ENCODE measurements at regions not wholly inside any gene's neighbourhood (a gene's known extent, or its start where the extent isn't known, plus 50 kb on each side); places are given as distances from the start of the nearest gene placed in this dataset.
A peak's percentile ranks its signal among the peaks of the same experiment; 100 is the strongest.

DNA sequence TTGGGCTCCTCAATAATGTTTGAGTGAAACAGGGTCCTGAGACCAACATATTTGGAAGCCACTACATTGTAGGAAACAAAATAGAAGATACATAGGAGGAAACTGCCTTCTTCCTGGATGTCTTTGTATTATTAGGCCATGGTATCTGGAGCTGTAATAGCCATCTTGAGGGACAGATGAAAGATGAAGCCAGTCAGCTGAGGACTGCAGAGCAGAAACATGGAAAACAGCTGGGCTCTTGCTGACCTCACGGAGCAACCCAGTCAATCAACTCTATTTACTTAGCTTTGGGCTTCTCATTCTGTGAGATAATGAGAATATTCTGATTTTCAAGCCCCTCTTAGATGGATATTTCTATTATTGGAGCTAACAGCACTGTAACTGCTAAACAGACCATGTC is 962.4 kb downstream of the BCL11B start:
- no peak for DNase-seq (ENCODE audit: low read depth)

- no peak for DNase-seq (ENCODE audit: low read depth)
Observed at GRCh38 chr14:98312006-98312405, 960.0 kb downstream of the BCL11B start.

- DNase-seq (ENCODE audit: low read depth), result no peak
Observed at GRCh38 chr14:98321841-98322240, 950.2 kb downstream of the BCL11B start.

DNA sequence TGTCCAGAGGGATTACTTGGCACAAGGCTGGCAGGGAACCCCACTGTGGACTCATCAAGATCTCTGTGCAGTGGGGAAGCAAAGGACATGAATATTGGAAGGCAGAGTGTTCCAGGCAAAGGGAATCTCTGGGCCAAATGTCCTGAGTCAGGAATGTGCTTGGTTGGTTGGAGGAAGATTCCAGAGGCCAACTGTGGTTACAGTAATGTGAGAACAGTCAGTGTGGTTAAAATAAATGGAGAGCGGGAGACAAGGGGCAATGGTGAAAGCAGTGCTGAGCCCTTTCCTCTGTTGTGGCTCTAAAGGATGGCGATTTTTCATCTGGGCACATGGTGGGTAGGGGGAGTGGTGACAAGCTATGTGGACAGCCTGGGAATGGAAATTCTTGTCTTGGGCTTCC is 948.2 kb downstream of the BCL11B start:
- DNase-seq (ENCODE audit: low read depth), result peak; percentile 10

- DNase-seq (ENCODE audit: low read depth), result no peak
Observed at GRCh38 chr14:98325761-98326160, 946.2 kb downstream of the BCL11B start.

DNA sequence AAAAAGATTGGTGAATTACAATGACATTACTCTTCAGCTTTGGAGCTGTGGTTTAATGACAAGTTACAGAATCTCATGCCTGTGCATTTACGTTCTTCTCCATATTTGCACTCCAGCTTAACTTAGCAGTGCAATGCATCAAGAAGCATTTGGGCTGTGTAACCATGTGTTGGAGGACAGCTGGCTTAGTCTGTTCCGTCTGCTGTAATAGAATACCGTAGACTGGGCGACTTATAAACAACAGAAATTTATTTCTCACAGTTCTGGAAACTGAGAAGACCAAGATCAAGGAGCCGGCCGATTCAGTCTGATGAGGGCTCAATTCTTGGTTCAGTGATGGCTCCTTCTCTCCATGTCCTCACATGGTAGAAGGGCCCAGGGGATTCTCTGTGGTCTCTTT is 943.5 kb downstream of the BCL11B start:
- no peak for DNase-seq (ENCODE audit: low read depth)

GRCh38 chr14:98334186-98334585 is 937.8 kb downstream of the BCL11B start:
- DNase-seq (ENCODE audit: low read depth), result no peak

DNA sequence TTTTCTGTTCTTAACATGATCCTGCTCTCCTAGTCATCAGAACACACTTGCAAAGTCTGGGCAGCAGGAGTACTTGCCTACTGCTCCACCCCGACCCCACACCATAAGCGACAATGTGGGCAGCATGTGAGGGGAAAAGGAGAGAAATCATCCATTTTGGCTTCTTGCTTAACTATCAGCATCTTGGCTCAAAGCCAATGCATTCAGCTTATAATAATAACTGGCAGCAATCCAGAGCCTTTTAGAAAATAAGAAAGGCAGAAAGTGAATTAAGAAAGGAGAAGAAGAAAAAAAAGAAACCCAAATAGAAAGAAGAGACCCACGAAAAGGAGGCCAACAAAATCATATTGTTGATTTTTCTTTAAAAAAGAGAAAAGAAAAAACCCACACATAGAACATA is 930.8 kb downstream of the BCL11B start:
- DNase-seq (ENCODE audit: low read depth), result no peak

GRCh38 chr14:98345161-98345560 is 926.8 kb downstream of the BCL11B start:
- DNase-seq (ENCODE audit: low read depth), result no peak

DNA sequence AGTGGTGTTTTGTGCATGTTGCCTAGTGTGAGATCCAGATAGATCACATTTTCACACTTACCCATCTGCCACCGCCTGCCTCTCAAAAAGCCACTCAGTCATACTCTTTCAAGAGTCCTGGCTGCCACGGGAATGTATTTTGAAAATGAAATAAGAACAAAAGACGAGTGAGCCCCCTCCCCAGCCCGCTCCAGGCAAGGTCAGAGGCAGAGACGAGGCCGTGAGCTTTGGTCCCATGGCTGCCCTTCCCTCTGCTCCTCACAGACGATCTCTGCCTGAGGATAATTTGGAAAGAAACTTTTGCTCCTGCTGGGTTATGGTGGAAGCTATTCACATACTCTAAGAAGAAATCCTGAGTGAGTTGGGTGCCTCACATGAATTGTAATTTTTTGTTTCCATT is 924.3 kb downstream of the BCL11B start:
- DNase-seq (ENCODE audit: low read depth), result no peak

DNA sequence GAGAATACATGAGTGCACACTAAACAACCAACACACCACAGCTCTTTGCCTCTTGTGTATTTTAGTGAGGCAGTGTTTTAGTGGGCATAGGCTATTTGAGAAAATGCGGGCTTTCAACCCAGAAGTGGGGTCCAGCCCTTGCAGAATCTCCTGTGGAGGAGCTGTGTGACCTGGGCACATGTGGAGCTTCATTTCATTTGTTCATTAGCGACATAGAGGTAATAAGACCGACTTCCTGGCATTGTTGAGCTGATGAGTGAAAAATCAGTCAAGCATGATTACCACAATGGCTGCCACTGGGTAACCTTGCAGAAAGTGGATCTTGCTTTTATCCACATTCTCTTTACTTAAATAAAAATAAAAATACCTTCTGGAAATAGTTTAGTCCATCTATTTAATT is 923.5 kb downstream of the BCL11B start:
- no peak for DNase-seq (ENCODE audit: low read depth)

GRCh38 chr14:98350213-98350612 is 921.8 kb downstream of the BCL11B start:
- no peak for DNase-seq (ENCODE audit: low read depth)

GRCh38 chr14:98364961-98365360 is 907.0 kb downstream of the BCL11B start:
- no peak for DNase-seq (ENCODE audit: low read depth)

GRCh38 chr14:98366429-98366828 is 905.6 kb downstream of the BCL11B start:
- DNase-seq (ENCODE audit: low read depth), result no peak

GRCh38 chr14:98368221-98368620 is 903.8 kb downstream of the BCL11B start:
- DNase-seq (ENCODE audit: low read depth), result no peak

GRCh38 chr14:98368916-98369315 is 903.1 kb downstream of the BCL11B start:
- DNase-seq (ENCODE audit: low read depth), result no peak

DNA sequence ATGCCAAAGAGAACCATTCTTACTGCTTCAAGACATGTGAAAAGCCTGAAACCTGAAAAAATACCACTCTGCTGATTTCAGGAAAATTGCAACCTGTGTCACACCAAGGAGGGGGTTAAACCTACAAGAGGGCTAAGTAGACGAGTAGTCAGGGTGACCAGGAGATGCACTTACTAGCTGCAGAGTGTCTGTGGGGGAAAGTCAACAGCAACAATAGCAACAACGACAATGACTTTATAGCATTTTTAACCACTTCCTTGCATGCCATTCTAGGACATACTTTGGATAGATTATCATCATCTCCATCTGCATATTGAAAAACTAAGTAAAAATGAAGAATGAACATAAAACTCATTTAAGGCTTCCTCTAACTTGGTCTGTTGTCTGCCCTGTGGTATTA is 902.7 kb downstream of the BCL11B start:
- DNase-seq (ENCODE audit: low read depth), result no peak

DNA sequence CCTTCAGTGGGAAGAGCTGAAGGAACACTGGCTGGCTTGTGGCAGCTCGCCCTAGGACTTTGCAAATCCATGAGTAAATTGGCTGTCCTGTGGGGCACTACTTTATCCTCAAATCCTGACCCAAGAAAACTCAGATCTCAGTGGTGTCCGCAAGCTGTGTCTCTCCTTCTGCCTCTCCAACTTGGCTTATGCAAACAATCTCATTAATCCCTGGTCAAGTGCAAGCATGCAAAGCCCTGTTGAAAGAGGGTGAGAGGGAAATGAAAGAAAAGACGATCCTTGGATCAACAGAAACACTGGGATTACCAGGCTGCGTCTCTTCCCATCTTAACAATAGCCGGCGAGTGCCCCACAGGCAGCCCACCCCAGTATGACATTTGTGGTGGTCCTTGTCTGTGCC is 901.6 kb downstream of the BCL11B start:
- no peak for DNase-seq (ENCODE audit: low read depth)

DNA sequence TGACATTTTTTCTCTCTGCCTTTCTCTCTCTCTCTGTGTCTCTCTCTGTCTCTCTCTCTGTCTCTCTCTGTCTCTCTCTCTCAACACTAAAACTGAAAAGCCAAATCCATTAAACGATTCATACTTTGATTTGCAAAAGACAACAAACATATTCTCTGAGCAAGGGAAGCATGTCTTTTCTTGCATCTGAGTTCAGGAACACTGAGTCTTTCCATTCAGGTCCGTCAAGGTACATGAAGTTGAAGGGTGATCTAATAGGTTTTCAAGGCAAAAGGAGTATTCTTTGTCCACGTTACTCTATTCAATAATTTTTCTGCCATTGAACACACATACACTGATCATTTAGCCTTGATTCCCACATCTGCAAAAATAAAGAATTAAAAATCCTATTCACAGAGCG is 900.9 kb downstream of the BCL11B start:
- DNase-seq (ENCODE audit: low read depth), result no peak

- DNase-seq (ENCODE audit: low read depth), result no peak
Observed at GRCh38 chr14:98374136-98374535, 897.9 kb downstream of the BCL11B start.

DNA sequence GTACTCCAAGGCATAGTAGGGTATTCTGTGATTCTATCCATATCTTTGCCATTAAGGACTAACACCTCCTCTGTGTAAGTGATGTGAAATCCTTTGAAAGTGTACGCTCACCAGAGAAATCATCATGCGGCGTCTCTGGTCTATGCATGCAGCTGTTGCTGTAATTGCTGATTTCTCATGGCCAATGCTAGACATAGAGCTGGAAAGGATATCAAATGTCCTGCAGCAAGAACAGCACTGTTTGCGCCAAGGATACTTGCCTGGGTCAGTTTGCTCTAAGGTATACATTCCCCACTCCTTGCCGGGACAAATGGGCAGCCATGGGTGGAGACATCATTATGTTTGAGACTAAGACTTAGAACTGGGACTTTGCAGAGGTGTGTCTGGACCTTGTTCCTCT is 896.4 kb downstream of the BCL11B start:
- DNase-seq (ENCODE audit: low read depth), result no peak

DNA sequence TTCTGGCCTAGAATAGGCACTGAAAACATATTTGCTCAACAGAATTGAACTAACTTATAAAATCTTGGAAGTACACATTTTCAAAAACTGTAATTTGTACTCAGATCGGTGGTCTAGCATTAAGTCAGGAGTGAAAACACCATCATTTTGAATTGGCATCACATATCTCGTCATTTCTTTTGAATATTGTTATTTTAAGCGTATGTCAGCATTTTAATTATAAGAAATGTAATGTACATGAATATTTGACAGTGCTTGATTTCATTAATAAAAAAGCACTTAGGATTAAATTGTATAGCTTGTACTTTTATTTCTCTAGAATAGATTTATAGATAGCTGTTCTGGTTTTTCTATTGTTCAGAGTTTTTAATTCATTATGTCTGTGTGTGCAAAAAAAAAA is 892.2 kb downstream of the BCL11B start:
- no peak for DNase-seq (ENCODE audit: low read depth)

GRCh38 chr14:98382662-98383061 is 889.3 kb downstream of the BCL11B start:
- DNase-seq (ENCODE audit: low read depth), result no peak

GRCh38 chr14:98385851-98386250 is 886.1 kb downstream of the BCL11B start:
- DNase-seq (ENCODE audit: low read depth), result no peak

DNA sequence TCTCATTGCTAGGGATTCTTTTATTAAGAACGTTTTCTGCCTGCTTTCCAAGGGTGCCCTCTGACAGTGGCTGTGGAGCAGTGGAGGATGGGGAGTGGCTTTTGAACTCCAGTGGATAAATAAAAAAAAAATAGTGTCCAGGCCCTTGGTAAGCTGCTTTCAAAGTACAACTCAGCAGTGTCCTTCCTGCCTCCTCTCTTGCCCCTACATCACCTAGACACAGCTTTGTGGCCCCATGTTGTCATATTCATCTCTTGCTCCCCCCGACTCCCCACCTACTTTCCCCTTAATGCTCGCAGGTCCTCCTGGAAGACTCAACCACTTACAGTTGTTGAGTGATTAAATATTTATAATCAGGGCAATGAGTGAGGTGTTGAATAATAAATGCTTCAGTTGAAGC is 880.9 kb downstream of the BCL11B start:
- no peak for DNase-seq (ENCODE audit: low read depth)

Measured in myocyte (in vitro differentiated cells).